ENCODE measurements at regions not wholly inside any gene's neighbourhood (a gene's known extent, or its start where the extent isn't known, plus 50 kb on each side); places are given as distances from the start of the nearest gene placed in this dataset.

- TF ChIP-seq, protein P1, sequence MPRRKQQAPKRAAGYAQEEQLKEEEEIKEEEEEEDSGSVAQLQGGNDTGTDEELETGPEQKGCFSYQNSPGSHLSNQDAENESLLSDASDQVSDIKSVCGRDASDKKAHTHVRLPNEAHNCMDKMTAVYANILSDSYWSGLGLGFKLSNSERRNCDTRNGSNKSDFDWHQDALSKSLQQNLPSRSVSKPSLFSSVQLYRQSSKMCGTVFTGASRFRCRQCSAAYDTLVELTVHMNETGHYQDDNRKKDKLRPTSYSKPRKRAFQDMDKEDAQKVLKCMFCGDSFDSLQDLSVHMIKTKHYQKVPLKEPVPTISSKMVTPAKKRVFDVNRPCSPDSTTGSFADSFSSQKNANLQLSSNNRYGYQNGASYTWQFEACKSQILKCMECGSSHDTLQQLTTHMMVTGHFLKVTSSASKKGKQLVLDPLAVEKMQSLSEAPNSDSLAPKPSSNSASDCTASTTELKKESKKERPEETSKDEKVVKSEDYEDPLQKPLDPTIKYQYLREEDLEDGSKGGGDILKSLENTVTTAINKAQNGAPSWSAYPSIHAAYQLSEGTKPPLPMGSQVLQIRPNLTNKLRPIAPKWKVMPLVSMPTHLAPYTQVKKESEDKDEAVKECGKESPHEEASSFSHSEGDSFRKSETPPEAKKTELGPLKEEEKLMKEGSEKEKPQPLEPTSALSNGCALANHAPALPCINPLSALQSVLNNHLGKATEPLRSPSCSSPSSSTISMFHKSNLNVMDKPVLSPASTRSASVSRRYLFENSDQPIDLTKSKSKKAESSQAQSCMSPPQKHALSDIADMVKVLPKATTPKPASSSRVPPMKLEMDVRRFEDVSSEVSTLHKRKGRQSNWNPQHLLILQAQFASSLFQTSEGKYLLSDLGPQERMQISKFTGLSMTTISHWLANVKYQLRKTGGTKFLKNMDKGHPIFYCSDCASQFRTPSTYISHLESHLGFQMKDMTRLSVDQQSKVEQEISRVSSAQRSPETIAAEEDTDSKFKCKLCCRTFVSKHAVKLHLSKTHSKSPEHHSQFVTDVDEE (CRISPR knock-in tag; IDR thresholded peaks at IDR 0.05), result no peak
- TF ChIP-seq, protein P2, sequence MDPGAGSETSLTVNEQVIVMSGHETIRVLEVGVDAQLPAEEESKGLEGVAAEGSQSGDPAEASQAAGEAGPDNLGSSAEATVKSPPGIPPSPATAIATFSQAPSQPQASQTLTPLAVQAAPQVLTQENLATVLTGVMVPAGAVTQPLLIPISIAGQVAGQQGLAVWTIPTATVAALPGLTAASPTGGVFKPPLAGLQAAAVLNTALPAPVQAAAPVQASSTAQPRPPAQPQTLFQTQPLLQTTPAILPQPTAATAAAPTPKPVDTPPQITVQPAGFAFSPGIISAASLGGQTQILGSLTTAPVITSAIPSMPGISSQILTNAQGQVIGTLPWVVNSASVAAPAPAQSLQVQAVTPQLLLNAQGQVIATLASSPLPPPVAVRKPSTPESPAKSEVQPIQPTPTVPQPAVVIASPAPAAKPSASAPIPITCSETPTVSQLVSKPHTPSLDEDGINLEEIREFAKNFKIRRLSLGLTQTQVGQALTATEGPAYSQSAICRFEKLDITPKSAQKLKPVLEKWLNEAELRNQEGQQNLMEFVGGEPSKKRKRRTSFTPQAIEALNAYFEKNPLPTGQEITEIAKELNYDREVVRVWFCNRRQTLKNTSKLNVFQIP (CRISPR knock-in tag; IDR thresholded peaks at IDR 0.05; ENCODE audit: borderline replicate concordance, low read depth), result no peak
- no peak for TF ChIP-seq CREB5 (CRISPR knock-in tag; IDR thresholded peaks at IDR 0.05; ENCODE audit: low read depth)
- no peak for TF ChIP-seq RARB (CRISPR knock-in tag; IDR thresholded peaks at IDR 0.05)
- no peak for ATAC-seq
These were observed 294.7 kb downstream of the KIF4B start for GRCh38 chr5:155308289-155308688.

DNA sequence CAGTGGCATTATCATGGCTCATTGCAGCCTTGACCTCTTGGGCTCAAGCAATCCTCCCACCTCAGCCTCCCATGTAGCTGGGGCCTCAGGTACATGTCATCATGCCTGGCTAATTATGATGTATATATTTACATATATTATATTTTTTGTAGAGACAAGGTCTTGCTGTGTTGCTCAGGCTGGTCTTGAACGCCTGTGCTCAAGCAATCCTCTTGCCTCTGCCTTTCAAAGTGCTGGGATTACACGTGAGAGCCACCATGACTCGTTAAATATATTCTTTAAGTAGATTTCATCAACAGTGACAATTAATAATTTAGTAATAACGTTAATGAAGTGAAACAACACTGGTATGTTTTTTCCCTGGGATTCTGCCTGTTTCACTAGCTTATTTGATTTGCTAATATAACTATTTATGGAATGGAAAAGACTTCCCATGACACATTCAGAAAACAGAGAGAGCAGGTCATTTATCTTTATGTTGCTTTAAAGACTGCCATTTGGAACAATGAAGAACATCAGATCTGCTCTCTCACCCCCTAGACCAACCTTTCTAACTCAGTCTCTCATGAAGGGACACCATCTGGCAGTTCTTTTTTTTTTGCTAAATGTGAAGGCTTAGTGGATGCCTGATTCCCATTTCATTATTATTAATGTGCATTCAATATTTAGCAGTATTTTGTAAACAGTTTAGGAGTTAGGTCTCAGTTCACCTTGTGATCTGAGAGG is 295.6 kb downstream of the KIF4B start:
- TF ChIP-seq BACH2 (CRISPR knock-in tag; IDR thresholded peaks at IDR 0.05; ENCODE audit: borderline replicate concordance), result no peak
- TF ChIP-seq OSR1 (CRISPR knock-in tag; IDR thresholded peaks at IDR 0.05), result no peak
- TF ChIP-seq, protein P2 (CRISPR knock-in tag; IDR thresholded peaks at IDR 0.05; ENCODE audit: borderline replicate concordance, low read depth), result no peak
- ATAC-seq, result no peak

- TF ChIP-seq BACH2 (CRISPR knock-in tag; IDR thresholded peaks at IDR 0.05; ENCODE audit: borderline replicate concordance), result no peak
- no peak for TF ChIP-seq CSRNP3 (CRISPR knock-in tag; IDR thresholded peaks at IDR 0.05)
- no peak for TF ChIP-seq TCF4 (CRISPR knock-in tag; IDR thresholded peaks at IDR 0.05; ENCODE audit: borderline replicate concordance)
- no peak for TF ChIP-seq ARNTL (CRISPR knock-in tag; IDR thresholded peaks at IDR 0.05; ENCODE audit: borderline replicate concordance, low read depth)
- ATAC-seq, result no peak
These were observed 298.2 kb downstream of the KIF4B start for GRCh38 chr5:155311721-155312120.

- TF ChIP-seq ARNTL (CRISPR knock-in tag; IDR thresholded peaks at IDR 0.05; ENCODE audit: borderline replicate concordance, low read depth) (no peak), ZFP30 (CRISPR knock-in tag; IDR thresholded peaks at IDR 0.05) (no peak), OSR1 (CRISPR knock-in tag; IDR thresholded peaks at IDR 0.05) (no peak), RARB (CRISPR knock-in tag; IDR thresholded peaks at IDR 0.05) (no peak), ISL1 (CRISPR knock-in tag; IDR thresholded peaks at IDR 0.05) (no peak), ZFP3 (CRISPR knock-in tag; IDR thresholded peaks at IDR 0.05) (no peak)
- TF ChIP-seq, protein P3, sequence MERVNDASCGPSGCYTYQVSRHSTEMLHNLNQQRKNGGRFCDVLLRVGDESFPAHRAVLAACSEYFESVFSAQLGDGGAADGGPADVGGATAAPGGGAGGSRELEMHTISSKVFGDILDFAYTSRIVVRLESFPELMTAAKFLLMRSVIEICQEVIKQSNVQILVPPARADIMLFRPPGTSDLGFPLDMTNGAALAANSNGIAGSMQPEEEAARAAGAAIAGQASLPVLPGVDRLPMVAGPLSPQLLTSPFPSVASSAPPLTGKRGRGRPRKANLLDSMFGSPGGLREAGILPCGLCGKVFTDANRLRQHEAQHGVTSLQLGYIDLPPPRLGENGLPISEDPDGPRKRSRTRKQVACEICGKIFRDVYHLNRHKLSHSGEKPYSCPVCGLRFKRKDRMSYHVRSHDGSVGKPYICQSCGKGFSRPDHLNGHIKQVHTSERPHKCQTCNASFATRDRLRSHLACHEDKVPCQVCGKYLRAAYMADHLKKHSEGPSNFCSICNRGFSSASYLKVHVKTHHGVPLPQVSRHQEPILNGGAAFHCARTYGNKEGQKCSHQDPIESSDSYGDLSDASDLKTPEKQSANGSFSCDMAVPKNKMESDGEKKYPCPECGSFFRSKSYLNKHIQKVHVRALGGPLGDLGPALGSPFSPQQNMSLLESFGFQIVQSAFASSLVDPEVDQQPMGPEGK (CRISPR knock-in tag; IDR thresholded peaks at IDR 0.05; ENCODE audit: borderline replicate concordance), result no peak
- no peak for ATAC-seq
These were observed 300.0 kb downstream of the KIF4B start for GRCh38 chr5:155313518-155313917.

Measured in SK-N-SH treated with all-trans-retinoic acid at 6 μM for 48 hours (cell line).